Endodermal cell (in vitro differentiated cells): ENCODE measurements at regions not wholly inside any gene's neighbourhood (a gene's known extent, or its start where the extent isn't known, plus 50 kb on each side); places are given as distances from the start of the nearest gene placed in this dataset.

Source experiments
- DNase-seq: peaks from one replicate; pipeline ENCODE4 v3.0.0-alpha.2; 2017
- H3K27ac ChIP-seq: 2 replicates; pipeline ENCODE4 v1.5.1; 2013; ENCODE audit warnings: mild to moderate bottlenecking, low read depth, low read length, moderate library complexity
- H3K27me3 ChIP-seq: 2 replicates; pipeline ENCODE4 v1.6.1; 2013; ENCODE audit warnings: mild to moderate bottlenecking, low read length, moderate library complexity; ENCODE audit not compliant: insufficient read depth, control insufficient read depth, poor library complexity, severe bottlenecking
- H3K36me3 ChIP-seq: 2 replicates; pipeline ENCODE4 v1.7.0; 2013; ENCODE audit warnings: mild to moderate bottlenecking, low read length, moderate library complexity; ENCODE audit not compliant: control insufficient read depth, insufficient read depth
- H3K4me1 ChIP-seq: one replicate; pipeline ENCODE4 v1.7.0; 2013; ENCODE audit warnings: low read length; ENCODE audit not compliant: control insufficient read depth, insufficient read depth
- H3K4me3 ChIP-seq: 2 replicates; pipeline ENCODE4 v1.5.1; 2013; ENCODE audit warnings: mild to moderate bottlenecking, low read length, moderate library complexity
- H3K9ac ChIP-seq: 2 replicates; pipeline ENCODE4 v1.6.1; 2013; ENCODE audit warnings: mild to moderate bottlenecking, low read length, moderate library complexity; ENCODE audit not compliant: poor library complexity, severe bottlenecking; ENCODE audit errors: extremely low read depth
- H3K9me3 ChIP-seq: 2 replicates; pipeline ENCODE4 v1.6.1; 2013; ENCODE audit warnings: mild to moderate bottlenecking, low read length, moderate library complexity; ENCODE audit not compliant: control insufficient read depth
- H3K27ac Mint-ChIP-seq: 2 replicates; pipeline ENCODE4 v1.8.0; 2020; ENCODE audit warnings: mixed read lengths
- H3K27me3 Mint-ChIP-seq: 2 replicates; pipeline ENCODE4 v1.8.0; 2021; ENCODE audit warnings: mild to moderate bottlenecking, mixed read lengths; ENCODE audit not compliant: insufficient read depth
- H3K36me3 Mint-ChIP-seq: 2 replicates; pipeline ENCODE4 v1.8.0; 2020; ENCODE audit warnings: low read depth, mixed read lengths
- H3K4me1 Mint-ChIP-seq: 2 replicates; pipeline ENCODE4 v1.8.0; 2020; ENCODE audit warnings: mixed read lengths
- H3K4me3 Mint-ChIP-seq: 2 replicates; pipeline ENCODE4 v1.8.0; 2020; ENCODE audit warnings: mild to moderate bottlenecking, moderate library complexity, mixed read lengths
- H3K9me3 Mint-ChIP-seq: 2 replicates; pipeline ENCODE4 v1.8.0; 2020; ENCODE audit warnings: mild to moderate bottlenecking, mixed read lengths
- WGBS, 2 experiments: methylation state at CpG; one replicate each; pipeline versions ENCODE4 v1.1.5 to v1.1.7; 2013; ENCODE audit warnings: missing lambda C conversion rate in 2 of 2, mixed read lengths in 1 of 2; ENCODE audit not compliant: insufficient coverage in 1 of 2, insufficient read length in 1 of 2; 5-methylcytosine and 5-hydroxymethylcytosine counted together
- TF ChIP-seq, protein P1 (sequence below): fragments of 200-600 bp; sonication (generic); conservative IDR thresholded peaks from 2 replicates; pipeline ENCODE4 v1.5.0; 2021; ENCODE audit warnings: antibody characterized with exemption, mild to moderate bottlenecking

DNA sequence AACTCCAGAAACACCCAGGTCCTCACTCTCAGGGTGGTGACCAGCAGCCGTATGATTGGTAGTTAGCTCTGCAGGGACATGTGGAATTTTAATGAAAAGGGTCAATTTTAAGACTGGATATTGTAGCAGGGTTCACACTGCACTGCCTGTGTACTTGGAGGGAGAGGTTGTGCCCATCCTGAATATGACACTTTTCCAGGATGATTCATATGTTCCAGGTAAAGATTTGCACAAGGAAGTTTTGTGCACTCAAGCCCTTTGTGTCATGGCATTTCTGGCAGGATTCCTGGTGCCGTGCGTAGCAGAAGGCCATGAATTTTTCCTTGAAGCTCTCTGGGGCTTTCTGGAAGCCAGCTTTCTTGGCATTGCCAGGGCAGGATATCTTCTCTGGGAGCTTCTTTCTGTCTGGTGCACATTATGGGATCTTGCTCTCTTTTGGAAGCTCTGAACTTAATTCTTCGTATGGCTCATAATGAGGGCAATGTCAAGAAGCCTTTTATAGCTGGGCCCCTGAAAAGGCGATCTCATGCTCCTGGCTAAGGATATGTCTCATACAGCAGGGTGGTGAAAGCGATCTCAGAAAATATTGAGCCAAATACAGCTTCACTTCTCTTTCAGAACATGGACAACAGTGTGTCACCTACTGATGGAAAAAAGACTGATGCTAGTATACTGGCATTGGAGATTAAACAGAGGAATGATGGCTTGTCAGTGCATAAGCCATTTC lies 1133.9 kb downstream of the AACS start:
- H3K9me3 ChIP-seq, result no peaks in the 10 kb centered on the region
- H3K4me3 ChIP-seq, result no peak overlapping the region
- H3K4me3 Mint-ChIP-seq, result no peak overlapping the region
- H3K27ac Mint-ChIP-seq, result no peak overlapping the region
- no peaks in the 10 kb centered on the region for H3K36me3 Mint-ChIP-seq
- H3K9ac ChIP-seq, result no peak overlapping the region
- no peaks in the 10 kb centered on the region for H3K4me1 ChIP-seq
- H3K4me1 Mint-ChIP-seq, result peaks cover 1% of the 10 kb centered on the region
- 91 to 96% methylated on average over 5 to 6 of the region's 6 CpGs for WGBS, 2 experiments
- H3K27ac ChIP-seq, result no peak overlapping the region
- TF ChIP-seq, protein P1, sequence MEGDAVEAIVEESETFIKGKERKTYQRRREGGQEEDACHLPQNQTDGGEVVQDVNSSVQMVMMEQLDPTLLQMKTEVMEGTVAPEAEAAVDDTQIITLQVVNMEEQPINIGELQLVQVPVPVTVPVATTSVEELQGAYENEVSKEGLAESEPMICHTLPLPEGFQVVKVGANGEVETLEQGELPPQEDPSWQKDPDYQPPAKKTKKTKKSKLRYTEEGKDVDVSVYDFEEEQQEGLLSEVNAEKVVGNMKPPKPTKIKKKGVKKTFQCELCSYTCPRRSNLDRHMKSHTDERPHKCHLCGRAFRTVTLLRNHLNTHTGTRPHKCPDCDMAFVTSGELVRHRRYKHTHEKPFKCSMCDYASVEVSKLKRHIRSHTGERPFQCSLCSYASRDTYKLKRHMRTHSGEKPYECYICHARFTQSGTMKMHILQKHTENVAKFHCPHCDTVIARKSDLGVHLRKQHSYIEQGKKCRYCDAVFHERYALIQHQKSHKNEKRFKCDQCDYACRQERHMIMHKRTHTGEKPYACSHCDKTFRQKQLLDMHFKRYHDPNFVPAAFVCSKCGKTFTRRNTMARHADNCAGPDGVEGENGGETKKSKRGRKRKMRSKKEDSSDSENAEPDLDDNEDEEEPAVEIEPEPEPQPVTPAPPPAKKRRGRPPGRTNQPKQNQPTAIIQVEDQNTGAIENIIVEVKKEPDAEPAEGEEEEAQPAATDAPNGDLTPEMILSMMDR, result no peak
- peaks cover 11% of the 10 kb centered on the region for H3K27me3 Mint-ChIP-seq
- no peaks in the 10 kb centered on the region for H3K27me3 ChIP-seq
- H3K36me3 ChIP-seq, result no peaks in the 10 kb centered on the region
- DNase-seq, result no peak
- no peaks in the 10 kb centered on the region for H3K9me3 Mint-ChIP-seq

- H3K27ac ChIP-seq, result no peak overlapping the region
- peaks cover 7% of the 10 kb centered on the region for H3K4me1 Mint-ChIP-seq
- H3K4me3 ChIP-seq, result no peak overlapping the region
- no peak overlapping the region for H3K27ac Mint-ChIP-seq
- TF ChIP-seq, protein P1, result no peak
- no peak for DNase-seq
- no peaks in the 10 kb centered on the region for H3K9me3 ChIP-seq
- H3K4me3 Mint-ChIP-seq, result no peak overlapping the region
- H3K27me3 Mint-ChIP-seq, result peaks cover 4% of the 10 kb centered on the region
- no peaks in the 10 kb centered on the region for H3K36me3 Mint-ChIP-seq
- WGBS, 2 experiments, result 87 to 90% methylated on average over 2 to 3 of the region's 3 CpGs
- no peaks in the 10 kb centered on the region for H3K9me3 Mint-ChIP-seq
- no peak overlapping the region for H3K9ac ChIP-seq
- peaks cover 8% of the 10 kb centered on the region for H3K4me1 ChIP-seq
- H3K27me3 ChIP-seq, result no peaks in the 10 kb centered on the region
- H3K36me3 ChIP-seq, result no peaks in the 10 kb centered on the region
These were observed 1136.8 kb downstream of the AACS start for GRCh38 chr12:126201981-126202537.

DNA sequence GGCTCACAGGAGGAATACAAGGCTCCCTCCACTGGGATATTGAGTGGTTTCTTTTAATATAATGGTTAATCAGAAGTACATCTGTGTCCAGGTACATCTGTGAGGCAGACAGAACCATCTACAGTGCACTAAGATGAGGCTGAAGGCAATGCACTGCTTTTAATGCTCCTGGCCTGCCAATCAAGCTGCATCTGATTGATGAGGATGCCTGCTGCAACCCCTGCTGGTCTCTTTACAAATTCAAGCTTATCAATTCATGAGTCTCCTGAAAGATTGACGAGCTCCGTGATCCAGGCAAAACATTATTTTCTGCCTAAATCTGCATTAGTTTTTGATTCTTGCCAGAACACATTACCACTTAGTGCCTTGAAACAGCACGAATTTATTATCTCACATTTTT lies 1139.1 kb downstream of the AACS start:
- H3K27ac Mint-ChIP-seq, result no peak overlapping the region
- DNase-seq, result peak; percentile 55

More for the DNA sequence above, 1139.1 kb downstream of the AACS start:
- no peaks in the 10 kb centered on the region for H3K9me3 ChIP-seq
- peaks cover 8% of the 10 kb centered on the region for H3K4me1 ChIP-seq
- H3K9ac ChIP-seq, result no peak overlapping the region
- no peaks in the 10 kb centered on the region for H3K27me3 ChIP-seq
- no peaks in the 10 kb centered on the region for H3K36me3 ChIP-seq
- Mint-ChIP-seq H3K9me3 (no peaks in the 10 kb centered on the region), H3K4me3 (no peak overlapping the region), H3K4me1 (peaks cover 7% of the 10 kb centered on the region), H3K27me3 (no peaks in the 10 kb centered on the region), H3K36me3 (no peaks in the 10 kb centered on the region)
- H3K27ac ChIP-seq, result no peak overlapping the region
- WGBS, 2 experiments, result 66 to 82% methylated on average over 3 of the region's 3 CpGs
- TF ChIP-seq, protein P1, result no peak
- no peak overlapping the region for H3K4me3 ChIP-seq
